Vagina (tissue), 2 donors: ENCODE measurements at regions not wholly inside any gene's neighbourhood (a gene's known extent, or its start where the extent isn't known, plus 50 kb on each side); places are given as distances from the start of the nearest gene placed in this dataset.

Experiments
- DNase-seq, 2 donors: peaks; one replicate each; pipeline ENCODE4 v3.0.0-alpha.2; 2017; ENCODE audit errors: extremely low spot score in 2 of 2
- H3K27ac ChIP-seq: fragments of 200-600 bp; sonication (generic); one replicate; pipeline ENCODE4 v1.5.1; 2019
- H3K27me3 ChIP-seq: fragments of 200-600 bp; sonication (generic); one replicate; pipeline ENCODE4 v1.5.1; 2019
- H3K36me3 ChIP-seq, 2 donors: fragments of 200-600 bp; sonication (generic); one replicate each; pipeline ENCODE4 v1.5.1; 2017 to 2019
- H3K4me1 ChIP-seq: fragments of 200-600 bp; sonication (generic); one replicate; pipeline ENCODE4 v1.5.1; 2019
- H3K4me3 ChIP-seq, 2 donors: fragments of 200-600 bp; sonication (generic); 1 replicate in 1 of 2; 2 replicates in 1 of 2; pipeline ENCODE4 v1.5.1; 2016 to 2019
- H3K9me3 ChIP-seq: fragments of 200-600 bp; sonication (generic); one replicate; pipeline ENCODE4 v1.5.1; 2019
- CTCF ChIP-seq, 3 experiments: fragments of 450-650 bp in 2 of 3; fragments of 200-600 bp in 1 of 3; sonication (generic) in 1 of 3; IDR thresholded peaks; one replicate each; pipeline ENCODE4 v1.5.1; 2017 to 2019; ENCODE audit warnings: antibody characterized with exemption in 3 of 3, mild to moderate bottlenecking in 2 of 3, moderate library complexity in 2 of 3
- POLR2A ChIP-seq, 2 donors: fragments of 450-650 bp; IDR thresholded peaks; one replicate each; pipeline ENCODE4 v1.6.1; 2017; ENCODE audit warnings: antibody characterized with exemption in 2 of 2, mild to moderate bottlenecking in 2 of 2, moderate library complexity in 2 of 2
- POLR2AphosphoS5 ChIP-seq, 2 donors: sonication (generic); formaldehyde crosslinking; IDR thresholded peaks; one replicate each; pipeline ENCODE4 v1.9.0; 2017; ENCODE audit warnings: antibody characterized with exemption in 2 of 2, mild to moderate bottlenecking in 2 of 2, low read depth in 1 of 2; ENCODE audit not compliant: insufficient read depth in 1 of 2
- intact Hi-C: fragments of 100-400 bp; cut with DNase I; formaldehyde crosslinking; loops from one replicate; pipeline ENCODE4 v1.15.1; 2023

GRCh38 chr7:50190776-50191175, 97.7 kb upstream of the ZPBP start:
- Histone ChIP-seq H3K9me3 (no peaks in the 10 kb centered on the region), H3K27ac (no peak overlapping the region), H3K4me3 (no peak overlapping the region), H3K27me3 (no peaks in the 10 kb centered on the region), H3K4me1 (no peaks in the 10 kb centered on the region), H3K36me3 (no peaks in the 10 kb centered on the region)
- intact Hi-C loops, result no loop called here
- no peak for DNase-seq
- TF ChIP-seq CTCF (IDR thresholded peaks at IDR 0.05) (no peak), POLR2A (IDR thresholded peaks at IDR 0.05) (no peak), POLR2AphosphoS5 (IDR thresholded peaks at IDR 0.05; ENCODE audit: insufficient read depth in 1 of 2, low read depth in 1 of 2) (no peak)

- Histone ChIP-seq H3K36me3 (no peaks in the 10 kb centered on the region), H3K4me1 (no peaks in the 10 kb centered on the region), H3K27me3 (no peaks in the 10 kb centered on the region), H3K4me3 (no peak overlapping the region), H3K9me3 (no peaks in the 10 kb centered on the region), H3K27ac (no peak overlapping the region)
- intact Hi-C loops, result no loop called here
- TF ChIP-seq POLR2AphosphoS5 (IDR thresholded peaks at IDR 0.05; ENCODE audit: insufficient read depth in 1 of 2, low read depth in 1 of 2), result no peak
- TF ChIP-seq POLR2A (IDR thresholded peaks at IDR 0.05), result no peak
- no peak for TF ChIP-seq CTCF (IDR thresholded peaks at IDR 0.05)
- DNase-seq, result no peak
These were observed 96.3 kb upstream of the ZPBP start for GRCh38 chr7:50189371-50189770.

GRCh38 chr7:50185951-50186682, 93.1 kb upstream of the ZPBP start:
- H3K9me3 ChIP-seq, result no peaks in the 10 kb centered on the region
- H3K27me3 ChIP-seq, result no peaks in the 10 kb centered on the region
- TF ChIP-seq POLR2A (IDR thresholded peaks at IDR 0.05) (no peak), POLR2AphosphoS5 (IDR thresholded peaks at IDR 0.05; ENCODE audit: insufficient read depth in 1 of 2, low read depth in 1 of 2) (no peak), CTCF (IDR thresholded peaks at IDR 0.05) (no peak)
- no peak overlapping the region for H3K4me3 ChIP-seq
- H3K36me3 ChIP-seq, result no peaks in the 10 kb centered on the region
- peak in 1 of 2 donors; percentile 44 for DNase-seq
- no peaks in the 10 kb centered on the region for H3K4me1 ChIP-seq
- intact Hi-C loops, result no loop called here
- H3K27ac ChIP-seq, result no peak overlapping the region

GRCh38 chr7:50185208-50185607, 92.2 kb upstream of the ZPBP start:
- TF ChIP-seq CTCF (IDR thresholded peaks at IDR 0.05), result no peak
- TF ChIP-seq POLR2AphosphoS5 (IDR thresholded peaks at IDR 0.05; ENCODE audit: insufficient read depth in 1 of 2, low read depth in 1 of 2), result no peak
- Histone ChIP-seq H3K4me1 (no peaks in the 10 kb centered on the region), H3K27ac (no peak overlapping the region), H3K9me3 (no peaks in the 10 kb centered on the region), H3K36me3 (no peaks in the 10 kb centered on the region), H3K4me3 (no peak overlapping the region), H3K27me3 (no peaks in the 10 kb centered on the region)
- peak in 1 of 2 donors; percentile 71 for DNase-seq
- intact Hi-C loops, result no loop called here

- Histone ChIP-seq H3K27me3 (no peaks in the 10 kb centered on the region), H3K4me1 (no peaks in the 10 kb centered on the region), H3K9me3 (no peaks in the 10 kb centered on the region), H3K4me3 (no peak overlapping the region), H3K27ac (no peak overlapping the region), H3K36me3 (no peaks in the 10 kb centered on the region)
- TF ChIP-seq CTCF (IDR thresholded peaks at IDR 0.05) (no peak), POLR2A (IDR thresholded peaks at IDR 0.05) (no peak), POLR2AphosphoS5 (IDR thresholded peaks at IDR 0.05; ENCODE audit: insufficient read depth in 1 of 2, low read depth in 1 of 2) (no peak)
- DNase-seq, result peak in 1 of 2 donors; percentile 58
- intact Hi-C loops, result no loop called here
These were observed 91.4 kb upstream of the ZPBP start for GRCh38 chr7:50184271-50184990.
